G401.6 (cell line): ENCODE measurements at regions not wholly inside any gene's neighbourhood (a gene's known extent, or its start where the extent isn't known, plus 50 kb on each side); places are given as distances from the start of the nearest gene placed in this dataset.
"Not testable (repeated sequence)": the region's sequence is repeated elsewhere in the genome, so short reads cannot be mapped to it uniquely, and the experiment has no call there.

Source experiments
- FAIRE-seq: peaks from 2 replicates; lab custom pipeline; 2012; peaks lifted over from hg19 to GRCh38; lab: Jason Lieb, UNC

DNA sequence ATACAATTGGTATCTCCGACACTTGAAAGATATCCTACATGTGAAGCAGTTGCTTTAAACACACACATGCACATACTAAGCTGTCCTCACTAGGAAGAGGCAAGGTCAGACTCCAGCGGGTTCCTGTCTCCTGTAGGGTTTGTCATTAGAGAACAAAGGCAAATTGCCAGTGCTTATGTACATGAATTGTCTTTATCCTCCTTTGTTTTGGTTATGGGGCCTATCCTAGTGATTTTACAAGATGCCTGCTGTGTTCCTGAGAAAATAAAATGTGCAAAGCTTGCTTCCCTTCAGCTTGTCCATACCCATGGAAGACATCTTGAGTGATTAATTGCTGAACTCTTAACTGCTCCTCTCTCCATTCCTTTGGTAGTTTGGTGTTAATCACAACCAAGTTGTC lies 86.7 kb upstream of the SLC39A10 start:
- no peak for FAIRE-seq

DNA sequence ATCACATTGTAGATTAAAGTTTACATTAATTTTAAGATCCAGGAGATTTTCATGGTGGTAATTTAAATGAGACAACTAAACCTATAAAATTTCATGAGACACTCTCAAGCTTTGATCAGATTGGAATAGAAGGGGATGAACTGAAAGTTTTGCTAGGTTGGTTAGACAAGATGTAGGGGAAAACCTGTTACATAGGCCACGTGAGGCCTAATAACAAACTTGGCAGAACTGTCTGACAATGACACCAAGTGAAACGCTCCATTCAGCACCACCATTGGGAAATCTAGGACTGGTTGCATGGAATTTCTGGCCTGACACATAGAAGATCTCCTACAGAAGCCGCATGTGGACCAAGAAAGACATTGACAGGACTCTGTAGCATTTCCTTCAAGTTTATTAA lies 87.8 kb upstream of the SLC39A10 start:
- no peak for FAIRE-seq

DNA sequence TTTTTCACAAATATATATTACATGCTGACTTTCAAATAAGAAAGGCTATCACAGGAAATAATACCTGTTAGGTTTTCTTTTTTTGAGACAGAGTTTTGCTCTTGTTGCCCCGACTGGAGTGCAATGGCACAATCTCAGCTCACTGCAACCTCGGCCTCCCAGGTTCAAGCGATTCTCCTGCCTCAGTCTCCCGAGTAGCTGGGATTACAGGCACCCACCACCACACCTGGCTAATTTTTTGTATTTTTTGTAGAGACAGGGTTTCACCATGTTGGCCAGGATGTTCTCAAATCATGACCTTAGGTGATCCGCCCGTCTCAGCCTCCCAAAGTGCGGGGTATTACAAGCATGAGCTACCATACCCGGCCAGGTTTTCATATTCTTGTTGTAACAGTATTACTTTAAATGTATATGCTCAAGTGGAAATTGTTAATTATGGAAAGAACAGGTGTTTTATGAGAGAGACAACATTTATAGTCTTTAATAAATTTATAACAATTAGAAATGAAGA lies 92.3 kb upstream of the SLC39A10 start:
- FAIRE-seq: not testable (repeated sequence)

DNA sequence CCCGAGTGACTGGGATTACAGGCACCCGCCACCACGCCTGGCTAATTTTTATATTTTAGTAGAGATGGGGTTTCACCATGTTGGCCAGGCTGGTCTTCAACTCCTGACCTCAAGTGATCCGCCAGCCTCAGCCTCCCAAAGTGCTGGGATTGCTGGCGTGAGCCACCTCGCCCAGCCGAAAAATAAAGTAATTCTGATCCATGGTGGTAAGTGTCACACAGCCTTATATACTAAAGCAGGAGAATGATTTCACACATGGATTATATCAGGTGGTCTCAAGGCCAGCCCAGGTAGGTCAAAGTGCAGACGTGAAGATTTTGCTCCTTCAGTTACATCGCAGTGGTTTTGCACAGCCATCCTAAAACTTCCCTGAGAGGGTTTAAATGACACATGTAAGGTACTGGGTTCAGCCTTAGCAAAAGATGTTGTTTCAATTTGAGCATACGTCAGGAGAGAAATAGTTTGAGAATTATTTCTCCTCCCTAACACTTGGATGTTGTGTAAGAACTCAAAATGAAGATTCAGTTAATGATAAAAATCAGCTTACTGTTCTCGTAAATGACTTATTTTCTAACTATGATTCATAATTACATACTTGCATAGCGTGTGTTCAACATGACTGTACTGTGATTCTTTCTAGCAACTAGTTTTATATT lies 93.0 kb upstream of the SLC39A10 start:
- no peak for FAIRE-seq

- FAIRE-seq: no peak
Observed at GRCh38 chr2:195562570-195563566, 94.2 kb upstream of the SLC39A10 start.

DNA sequence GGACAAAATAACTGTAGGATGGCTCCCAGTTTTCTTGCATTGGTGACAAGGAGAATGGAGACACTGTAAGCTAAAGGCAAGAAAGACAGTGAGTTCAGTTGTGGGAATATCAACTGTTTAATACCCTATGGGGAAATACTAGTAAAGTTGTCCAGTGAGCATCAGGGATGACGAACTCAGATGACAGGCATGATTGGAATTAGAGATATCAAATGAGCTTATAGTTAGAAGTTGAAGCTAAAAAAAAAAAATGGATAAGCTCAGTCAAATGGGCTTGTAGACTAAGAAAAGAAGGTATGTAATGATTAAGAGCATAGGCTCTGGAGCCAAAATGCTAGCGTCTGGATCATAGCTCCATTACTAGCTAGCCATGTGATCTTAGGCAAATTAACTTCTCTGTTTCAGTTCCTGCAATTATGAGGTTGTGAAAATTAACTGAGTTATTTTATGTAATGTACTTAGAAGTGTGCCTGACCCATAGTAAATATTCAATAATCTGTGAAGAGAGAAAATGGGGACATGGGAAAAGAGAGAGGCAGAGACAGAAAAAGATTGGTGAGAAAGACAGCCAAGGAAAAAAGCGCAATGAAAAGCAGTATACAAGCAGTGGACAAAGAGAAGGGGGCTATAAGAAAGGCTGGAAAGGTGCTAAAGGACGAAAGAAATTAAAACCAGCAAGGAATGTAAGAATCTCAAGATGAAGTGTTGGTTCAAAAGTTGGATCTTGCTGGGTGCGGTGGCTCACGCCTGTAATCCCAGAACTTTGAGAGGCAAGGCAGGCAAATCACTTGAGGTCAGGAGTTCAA lies 95.7 kb upstream of the SLC39A10 start:
- FAIRE-seq: no peak

DNA sequence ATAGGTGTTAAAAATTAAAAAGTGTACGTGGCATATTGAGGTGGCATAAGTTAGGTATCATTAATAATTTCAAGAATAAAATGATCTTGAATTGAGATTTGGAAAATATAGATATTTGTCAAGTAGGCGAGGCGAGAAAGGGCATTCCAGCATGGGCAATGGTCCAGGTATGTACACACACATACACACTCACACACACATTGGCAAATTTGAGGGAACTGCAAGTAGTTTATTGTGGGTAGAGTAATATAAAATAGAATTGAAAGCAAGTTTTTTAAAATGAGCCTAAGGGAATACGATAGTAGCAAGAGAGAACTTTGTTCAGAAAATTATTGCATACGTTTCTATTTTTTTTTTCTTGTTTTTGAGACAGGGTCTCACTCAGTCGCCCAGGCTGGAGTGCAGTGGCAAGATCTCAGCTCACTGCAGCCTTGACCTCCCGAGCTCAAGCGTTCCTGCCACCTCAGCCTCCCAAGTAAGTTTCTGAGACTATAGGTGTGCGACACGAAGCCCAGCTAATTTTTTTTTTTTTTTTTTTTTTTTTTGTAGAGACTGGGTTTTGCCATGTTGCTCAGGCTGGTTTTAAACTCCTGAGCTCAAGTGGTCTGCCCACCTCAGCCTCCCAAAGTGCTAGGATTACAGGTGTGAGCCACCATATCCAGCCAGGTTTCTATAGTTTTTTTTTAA lies 96.7 kb upstream of the SLC39A10 start:
- FAIRE-seq: no peak

- no peak for FAIRE-seq
Observed at GRCh38 chr2:195559431-195559914, 97.6 kb upstream of the SLC39A10 start.

DNA sequence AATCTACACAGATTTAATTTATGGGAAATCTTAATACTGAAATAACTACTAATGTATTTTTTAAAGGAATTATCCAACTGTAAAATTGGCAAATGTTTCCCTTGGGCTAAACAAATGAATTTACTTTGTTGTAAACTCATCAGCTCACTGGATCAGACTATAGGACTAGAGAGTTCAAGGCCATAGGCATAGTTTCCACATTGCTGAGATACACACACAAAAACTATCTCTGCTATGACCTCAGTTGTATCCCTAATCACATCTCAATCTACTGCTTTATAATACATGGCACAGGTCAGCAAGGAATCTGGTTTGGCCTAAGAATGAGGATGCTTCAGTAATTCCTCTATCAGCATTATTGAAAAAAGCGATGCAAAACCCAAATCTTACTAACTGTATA lies 101.1 kb upstream of the SLC39A10 start:
- no peak for FAIRE-seq

- FAIRE-seq: no peak
Observed at GRCh38 chr2:195552581-195552980, 104.4 kb upstream of the SLC39A10 start.

- no peak for FAIRE-seq
Observed at GRCh38 chr2:195548198-195548940, 108.7 kb upstream of the SLC39A10 start.

- not testable (repeated sequence) for FAIRE-seq
Observed at GRCh38 chr2:195547268-195547840, 109.7 kb upstream of the SLC39A10 start.

- no peak for FAIRE-seq
Observed at GRCh38 chr2:195545811-195546210, 111.2 kb upstream of the SLC39A10 start.

- no peak for FAIRE-seq
Observed at GRCh38 chr2:195543902-195544894, 112.8 kb upstream of the SLC39A10 start.

DNA sequence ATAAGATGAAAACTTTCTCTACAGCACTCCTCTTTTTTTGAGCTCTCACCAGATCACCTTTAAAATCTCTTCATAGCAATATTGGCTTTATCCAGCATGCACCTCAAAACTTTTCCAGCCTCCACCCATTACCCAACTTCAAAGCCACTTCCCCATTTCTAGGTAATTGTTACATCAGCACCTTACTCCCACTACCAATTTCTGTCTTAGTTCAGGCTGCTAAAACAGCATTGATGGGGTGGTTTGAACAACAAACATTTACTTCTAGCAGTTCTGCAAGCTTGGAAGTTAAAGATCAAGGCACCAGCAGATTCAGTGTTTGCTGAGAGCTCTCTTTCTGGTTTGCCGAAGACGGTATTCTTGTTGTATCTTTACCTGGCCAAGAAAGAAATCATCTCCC lies 114.0 kb upstream of the SLC39A10 start:
- FAIRE-seq: no peak

- FAIRE-seq: no peak
Observed at GRCh38 chr2:195542067-195542466, 115.0 kb upstream of the SLC39A10 start.

DNA sequence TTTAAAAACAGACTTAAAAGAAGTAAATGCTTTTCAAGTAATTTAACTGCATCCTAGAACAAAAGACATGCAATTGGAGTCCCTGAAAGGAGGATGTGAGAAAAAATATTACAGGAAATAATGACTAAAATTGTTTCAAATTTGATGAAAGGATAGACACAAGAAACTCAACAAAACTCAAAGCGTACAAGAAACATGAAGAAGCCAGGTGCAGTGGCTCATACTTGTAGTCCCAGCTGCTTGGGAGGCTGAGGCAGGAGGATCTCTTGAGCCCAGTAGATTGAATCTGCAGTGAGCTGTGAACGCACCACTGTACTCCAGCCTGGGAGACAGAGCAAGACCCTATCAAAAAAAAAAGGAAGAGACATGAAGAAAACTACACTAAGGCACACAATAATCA lies 118.1 kb upstream of the SLC39A10 start:
- no peak for FAIRE-seq

DNA sequence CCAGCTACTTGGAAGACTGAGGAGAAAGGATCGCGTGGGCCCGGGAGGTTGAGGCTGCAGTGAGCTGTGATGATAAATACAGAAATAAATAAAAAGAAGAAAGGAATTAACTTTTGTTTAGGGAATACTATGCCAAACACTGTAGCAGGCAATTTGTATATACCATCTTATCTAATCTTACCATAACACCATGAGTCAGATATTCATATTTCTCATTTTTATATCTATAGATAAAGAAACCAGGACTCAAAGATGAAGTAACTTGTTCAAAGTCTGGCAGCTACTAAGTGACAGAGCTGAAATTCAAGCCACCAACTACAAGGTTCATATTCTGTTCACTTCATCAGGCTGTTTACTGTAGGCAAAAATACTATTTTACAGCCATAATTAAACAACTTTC lies 119.2 kb upstream of the SLC39A10 start:
- no peak for FAIRE-seq

DNA sequence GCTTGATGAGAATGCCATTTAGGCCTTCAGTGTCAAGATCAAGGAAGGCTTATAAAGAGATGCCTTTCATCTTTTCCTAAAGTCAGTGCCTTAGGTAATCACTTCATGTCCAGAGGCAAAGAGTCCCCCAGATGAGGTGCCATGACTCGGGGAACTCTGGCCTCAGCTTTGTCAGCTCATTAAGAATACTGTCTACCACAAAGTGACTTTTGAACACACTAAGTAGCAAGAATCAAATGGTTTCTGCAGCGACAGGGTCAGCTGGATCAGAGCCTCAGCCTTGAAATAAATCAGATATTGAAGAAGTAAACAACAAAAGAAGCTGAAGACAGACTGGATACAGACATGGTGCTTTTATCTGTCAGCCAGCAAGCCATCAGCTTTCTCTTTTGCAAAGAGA lies 120.1 kb upstream of the SLC39A10 start:
- FAIRE-seq: no peak
